Upper lobe of left lung (tissue), 4 donors: ENCODE measurements at regions not wholly inside any gene's neighbourhood (a gene's known extent, or its start where the extent isn't known, plus 50 kb on each side); places are given as distances from the start of the nearest gene placed in this dataset.

Experiments used
- CTCF ChIP-seq, 6 experiments: fragments of 450-650 bp in 4 of 6; fragments of 200-600 bp in 2 of 6; sonication (generic) in 2 of 6; IDR thresholded peaks; one replicate each; pipeline ENCODE4 v1.5.1; 2016 to 2019; ENCODE audit warnings: antibody characterized with exemption in 6 of 6
- POLR2A ChIP-seq, 4 donors: fragments of 450-650 bp; IDR thresholded peaks; one replicate each; pipeline ENCODE4 v1.5.1; 2016 to 2017; ENCODE audit warnings: antibody characterized with exemption in 4 of 4, mild to moderate bottlenecking in 2 of 4
- POLR2AphosphoS5 ChIP-seq, 2 donors: sonication (generic); formaldehyde crosslinking; IDR thresholded peaks; one replicate each; pipeline ENCODE4 v1.5.1; 2017; ENCODE audit warnings: antibody characterized with exemption in 2 of 2

- TF ChIP-seq POLR2A (IDR thresholded peaks at IDR 0.05): no peak
- TF ChIP-seq POLR2AphosphoS5 (IDR thresholded peaks at IDR 0.05): no peak
- TF ChIP-seq CTCF (IDR thresholded peaks at IDR 0.05): no peak
Observed at GRCh38 chr3:25281732-25282126, 146.3 kb upstream of the RARB start.
